Hematopoietic multipotent progenitor cell (in vitro differentiated cells): ENCODE measurements at regions not wholly inside any gene's neighbourhood (a gene's known extent, or its start where the extent isn't known, plus 50 kb on each side); places are given as distances from the start of the nearest gene placed in this dataset.
"Not testable (repeated sequence)": the region's sequence is repeated elsewhere in the genome, so short reads cannot be mapped to it uniquely, and the experiment has no call there.

Experiments used
- DNase-seq, 3 donors: peaks; one replicate each; pipeline ENCODE4 v3.0.0-alpha.2; 2011 to 2015; ENCODE audit warnings: low read depth in 2 of 3, low spot score in 2 of 3

DNA sequence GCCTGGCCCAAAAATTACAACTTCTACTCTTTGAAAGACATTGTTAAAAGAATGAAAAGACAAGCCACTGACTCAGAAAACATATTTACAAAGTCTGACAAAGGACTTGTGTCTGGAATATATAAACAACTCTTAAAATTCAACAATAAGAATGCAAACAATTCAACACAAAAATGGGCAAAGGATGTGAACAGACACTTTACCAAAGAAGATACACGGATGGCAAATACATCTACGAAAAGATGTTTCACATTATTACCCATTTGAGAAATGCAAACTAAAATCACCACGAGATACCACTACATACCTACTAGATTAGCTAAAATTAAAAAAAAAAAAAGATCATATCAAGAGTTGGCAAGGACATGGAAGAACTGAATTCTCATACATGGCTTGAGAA is 80.8 kb upstream of the METRNL start:
- DNase-seq: no peak

- no peak for DNase-seq
These were observed 78.7 kb upstream of the METRNL start for GRCh38 chr17:83000738-83001137.

DNA sequence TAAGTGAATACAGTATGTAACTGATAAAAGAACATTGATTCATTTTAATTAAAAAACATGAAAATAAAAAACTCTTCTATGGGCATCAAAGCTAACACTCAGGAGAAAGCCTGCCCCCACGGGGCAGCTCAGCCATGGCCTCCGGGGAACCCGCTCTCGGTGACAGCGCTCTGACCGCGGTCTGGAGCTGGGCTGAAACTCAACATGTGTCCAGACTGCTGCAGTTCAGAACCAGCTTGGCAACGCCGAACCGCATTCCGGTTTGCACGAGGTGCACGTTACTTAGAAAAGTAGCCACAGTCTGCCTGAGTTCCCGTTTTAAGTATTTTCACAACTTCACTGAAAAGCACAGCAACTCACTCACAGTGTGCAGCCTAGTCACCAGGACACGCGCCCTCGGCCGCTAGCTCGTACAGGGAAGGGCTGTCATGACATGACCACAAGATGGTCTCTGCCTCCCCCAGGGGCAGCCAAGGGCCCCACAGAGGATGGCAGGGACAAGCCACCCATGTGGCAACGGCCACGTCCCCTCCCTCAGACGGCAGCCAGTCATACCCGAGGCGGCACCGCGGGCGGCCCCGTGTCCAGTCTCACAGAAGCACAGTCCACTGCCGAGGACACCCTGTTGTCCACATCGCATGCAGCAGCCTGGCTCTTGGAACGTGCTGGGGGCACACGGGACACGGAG is 77.1 kb upstream of the METRNL start:
- DNase-seq: no peak

- no peak for DNase-seq
These were observed 74.5 kb upstream of the METRNL start for GRCh38 chr17:83004791-83005380.

- no peak for DNase-seq
These were observed 73.8 kb upstream of the METRNL start for GRCh38 chr17:83005639-83006038.

GRCh38 chr17:83006515-83007455 is 72.6 kb upstream of the METRNL start:
- DNase-seq: no peak

GRCh38 chr17:83007504-83008185 is 71.8 kb upstream of the METRNL start:
- no peak for DNase-seq

- DNase-seq: no peak
These were observed 71.3 kb upstream of the METRNL start for GRCh38 chr17:83008186-83008510.

- no peak for DNase-seq
These were observed 70.9 kb upstream of the METRNL start for GRCh38 chr17:83008526-83008925.

- DNase-seq: no peak
These were observed 69.8 kb upstream of the METRNL start for GRCh38 chr17:83009414-83010205.

DNA sequence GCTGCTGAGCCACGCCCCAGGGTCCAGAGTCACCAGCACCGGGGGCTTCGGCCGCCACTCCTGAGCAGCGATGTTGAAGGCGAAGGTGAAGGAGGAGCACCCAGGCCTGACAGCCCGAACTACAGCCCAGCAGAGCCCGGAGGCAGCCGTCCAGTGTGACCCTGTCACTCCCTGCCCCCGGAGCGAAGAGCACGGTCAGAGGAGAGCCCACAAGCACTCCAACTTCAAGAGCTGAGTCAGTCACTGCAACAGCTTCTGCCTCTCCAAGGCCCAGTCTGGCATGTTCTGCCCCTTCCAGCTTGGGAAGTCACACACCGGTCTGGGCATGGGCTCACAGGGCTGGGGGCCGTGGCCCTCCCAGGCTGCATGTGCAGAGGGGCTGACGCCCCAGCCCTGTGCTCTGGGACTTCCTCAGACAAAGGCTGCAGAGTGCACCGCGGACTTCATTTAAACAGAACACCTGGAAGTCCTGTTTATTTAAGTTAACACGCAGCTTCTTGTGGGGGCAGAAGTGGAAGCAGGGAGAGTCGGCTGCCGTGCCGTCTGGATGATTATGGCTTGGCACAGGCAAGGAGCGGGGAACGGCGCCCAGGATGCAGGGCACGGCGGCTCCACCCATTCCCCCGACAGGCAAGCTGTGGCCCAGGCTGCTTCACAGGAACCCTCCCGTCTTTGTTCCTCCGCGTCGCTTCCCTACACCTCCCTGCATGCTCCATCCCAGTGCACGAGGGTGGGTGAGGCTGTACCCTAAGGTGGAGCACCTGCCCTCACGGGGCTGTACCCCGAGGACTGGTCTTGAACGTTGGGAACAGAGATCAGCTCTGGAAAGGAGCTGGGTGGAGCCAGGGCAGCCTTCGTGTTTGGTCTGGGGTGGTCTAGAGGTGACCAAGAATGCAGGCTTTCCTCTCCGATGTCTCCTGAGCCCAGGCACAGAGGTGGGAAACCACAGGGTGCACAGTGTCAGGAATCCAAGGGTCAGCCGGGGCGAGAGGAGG is 68.9 kb upstream of the METRNL start:
- no peak for DNase-seq

- not testable (repeated sequence) for DNase-seq
These were observed 67.7 kb upstream of the METRNL start for GRCh38 chr17:83011676-83012075.

DNA sequence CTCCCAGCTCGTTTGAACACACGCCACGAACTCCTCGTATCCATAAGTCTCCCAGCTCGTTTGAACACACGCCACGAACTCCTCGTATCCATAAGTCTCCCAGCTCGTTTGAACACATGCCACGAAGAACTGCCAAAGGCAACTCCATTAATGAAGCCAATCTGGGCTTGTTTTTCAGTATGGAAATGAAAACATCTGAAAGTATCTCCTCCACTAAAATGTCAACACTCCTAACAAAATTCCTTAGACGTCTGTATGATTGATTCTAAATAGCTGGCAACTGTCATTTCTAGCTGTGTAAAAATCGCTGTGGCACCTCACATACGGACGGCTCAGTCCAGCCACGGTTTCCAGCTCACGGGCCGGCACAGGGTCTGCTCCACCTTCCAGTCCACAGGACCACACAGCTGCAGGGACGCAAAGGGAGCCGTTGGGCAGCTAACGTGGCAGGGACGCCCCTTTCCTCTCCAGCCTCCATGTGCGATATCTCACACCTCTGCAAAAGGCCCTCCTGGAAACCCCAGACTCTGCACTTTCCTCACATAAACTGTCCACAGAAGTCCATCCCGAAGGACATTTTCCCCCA is 67.1 kb upstream of the METRNL start:
- no peak for DNase-seq

DNA sequence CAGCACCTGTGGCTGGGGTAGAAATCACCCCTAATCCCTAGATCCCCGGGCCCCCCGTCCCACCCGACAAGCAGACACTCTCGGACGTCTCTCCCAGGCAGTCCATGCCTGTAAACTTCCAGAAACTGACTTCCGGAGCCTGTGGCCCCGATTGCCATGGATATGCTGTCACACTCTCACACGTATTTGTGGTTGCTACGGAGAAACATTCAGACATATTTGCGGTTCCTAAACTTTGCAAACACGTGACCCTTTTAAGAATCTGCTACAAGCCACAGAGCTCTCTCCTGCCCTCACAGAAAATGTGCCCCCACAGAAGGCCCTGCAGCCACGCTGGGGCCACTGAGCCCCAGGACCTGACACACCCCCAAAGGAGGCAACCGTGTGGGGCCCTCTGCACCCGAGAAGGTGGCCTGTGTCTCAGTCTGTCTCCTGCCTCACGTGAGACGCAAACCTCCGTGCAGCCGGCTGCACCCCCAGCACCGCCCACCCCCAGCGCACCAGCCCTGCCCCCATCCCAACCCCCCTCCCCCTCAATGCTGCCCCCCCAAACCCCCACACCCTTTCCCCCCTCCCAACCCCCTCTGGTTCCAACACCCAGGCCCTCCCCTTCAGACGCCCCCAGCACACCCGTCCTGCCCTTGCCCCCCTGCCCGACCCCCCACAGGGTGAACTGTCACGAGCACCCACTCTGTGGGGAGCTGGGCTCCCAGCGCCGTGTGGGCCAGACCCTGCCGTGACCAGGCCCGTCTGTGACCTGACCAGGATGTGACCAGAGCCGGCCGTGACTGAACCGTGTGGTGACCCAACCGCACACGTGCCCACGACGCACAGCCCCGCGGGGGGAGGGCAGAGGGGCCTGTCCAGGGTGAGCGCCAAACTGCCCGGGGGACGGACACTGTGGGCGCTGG is 66.3 kb upstream of the METRNL start:
- no peak for DNase-seq

DNA sequence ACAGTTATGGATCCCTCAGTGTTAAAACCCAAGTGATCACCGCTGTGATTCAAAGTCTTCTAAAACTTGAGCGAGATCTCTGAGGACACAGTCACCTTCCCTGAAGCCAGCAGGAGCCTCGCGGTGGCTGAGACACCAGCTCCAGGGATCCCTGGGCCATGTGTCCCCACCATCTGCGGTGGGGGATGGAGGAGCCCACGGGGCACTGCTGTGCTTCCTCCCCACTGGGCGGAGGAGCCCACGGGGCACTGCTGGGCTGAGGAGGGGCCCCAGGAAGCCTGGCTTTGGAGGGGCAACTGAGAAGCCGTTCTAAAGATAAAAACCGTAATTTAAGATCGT is 65.7 kb upstream of the METRNL start:
- no peak for DNase-seq

DNA sequence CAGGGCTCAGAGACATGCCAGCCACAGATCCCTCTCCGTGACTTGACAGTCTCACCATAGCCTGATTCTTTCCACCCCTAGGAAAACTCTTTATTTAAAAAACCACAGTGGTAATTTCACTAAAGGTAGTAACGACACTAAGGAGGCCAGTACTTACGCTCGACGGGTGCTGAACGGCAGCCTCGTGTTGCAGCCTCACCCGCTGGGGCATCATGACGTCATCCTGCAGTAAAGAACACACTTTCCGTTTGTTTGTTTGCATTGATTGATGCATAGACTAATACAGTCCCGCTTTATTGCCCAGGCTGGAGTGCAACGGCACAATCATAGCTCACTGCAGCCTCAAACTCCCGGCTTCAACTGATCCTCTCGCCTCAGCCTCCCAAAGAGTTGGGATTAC is 65.1 kb upstream of the METRNL start:
- DNase-seq: no peak

GRCh38 chr17:83014940-83015910 is 64.2 kb upstream of the METRNL start:
- no peak for DNase-seq
